Natural killer cell treated with Interleukin-12 subunit alpha and Interleukin-12 subunit beta and Interleukin-15 and Interleukin-18, amount 100 ng/mL, for 72 hours (primary cell): ENCODE measurements at regions not wholly inside any gene's neighbourhood (a gene's known extent, or its start where the extent isn't known, plus 50 kb on each side); places are given as distances from the start of the nearest gene placed in this dataset.
"Not testable (repeated sequence)": the region's sequence is repeated elsewhere in the genome, so short reads cannot be mapped to it uniquely, and the experiment has no call there.

Experiments used
- ATAC-seq, 2 donors: fragments of 150-1000 bp; cut with Tn5 transposase in 1 of 2; sonication (Bioruptor Pico), chemical (Tn5 transposase) in 1 of 2; 2 replicates each; pipeline ENCODE4 v1.10.0; 2021
- DNase-seq: peaks from one replicate; pipeline ENCODE4 v3.0.0; 2022; ENCODE audit warnings: low spot score
- H3K27ac Mint-ChIP-seq, 2 donors: 1 replicate in 1 of 2; 2 replicates in 1 of 2; pipeline ENCODE4 v1.8.0; 2022; ENCODE audit warnings: mixed read lengths in 2 of 2, mild to moderate bottlenecking in 1 of 2, moderate library complexity in 1 of 2
- H3K27me3 Mint-ChIP-seq, 2 donors: 1 replicate in 1 of 2; 2 replicates in 1 of 2; pipeline ENCODE4 v1.8.0; 2022; ENCODE audit warnings: mixed read lengths in 2 of 2
- H3K36me3 Mint-ChIP-seq: one replicate; pipeline ENCODE4 v1.8.0; 2022; ENCODE audit warnings: mixed read lengths
- H3K4me1 Mint-ChIP-seq, 2 donors: 1 replicate in 1 of 2; 2 replicates in 1 of 2; pipeline ENCODE4 v1.8.0; 2022; ENCODE audit warnings: low read depth in 2 of 2, mixed read lengths in 2 of 2, mild to moderate bottlenecking in 1 of 2
- H3K4me3 Mint-ChIP-seq: one replicate; pipeline ENCODE4 v1.8.0; 2022; ENCODE audit warnings: mixed read lengths
- H3K9me3 Mint-ChIP-seq: 2 replicates; pipeline ENCODE4 v1.8.0; 2022; ENCODE audit warnings: mixed read lengths

DNA sequence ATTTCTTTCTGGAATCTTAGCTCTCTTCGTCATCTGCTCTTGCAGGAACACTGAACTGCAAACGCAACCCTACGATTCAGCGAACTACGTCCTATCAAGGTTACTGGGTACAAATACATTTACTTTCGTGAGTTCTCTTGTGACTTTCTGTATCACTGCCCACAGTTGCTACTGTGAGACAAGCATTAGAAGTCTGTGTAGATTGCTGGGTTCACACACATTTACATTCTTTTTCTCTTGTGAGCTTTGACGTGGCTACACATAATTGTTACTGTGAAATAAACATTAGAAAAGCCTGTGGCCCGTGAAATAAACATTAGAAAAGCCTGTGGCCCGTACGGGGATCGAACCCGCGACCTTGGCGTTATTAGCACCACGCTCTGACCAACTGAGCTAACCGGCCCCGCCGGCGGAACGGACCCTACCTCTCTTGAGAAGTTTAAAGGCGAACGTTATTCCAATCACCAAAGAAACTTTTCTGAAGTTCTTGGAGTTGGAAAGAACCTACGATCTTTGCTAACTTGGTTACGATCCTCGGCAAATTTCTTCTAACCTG, 61.2 kb upstream of the ZNF322 start:
- H3K36me3 Mint-ChIP-seq, H3K9me3 Mint-ChIP-seq, H3K27me3 Mint-ChIP-seq, DNase-seq, H3K4me1 Mint-ChIP-seq, H3K4me3 Mint-ChIP-seq, H3K27ac Mint-ChIP-seq, ATAC-seq: not testable (repeated sequence)

DNA sequence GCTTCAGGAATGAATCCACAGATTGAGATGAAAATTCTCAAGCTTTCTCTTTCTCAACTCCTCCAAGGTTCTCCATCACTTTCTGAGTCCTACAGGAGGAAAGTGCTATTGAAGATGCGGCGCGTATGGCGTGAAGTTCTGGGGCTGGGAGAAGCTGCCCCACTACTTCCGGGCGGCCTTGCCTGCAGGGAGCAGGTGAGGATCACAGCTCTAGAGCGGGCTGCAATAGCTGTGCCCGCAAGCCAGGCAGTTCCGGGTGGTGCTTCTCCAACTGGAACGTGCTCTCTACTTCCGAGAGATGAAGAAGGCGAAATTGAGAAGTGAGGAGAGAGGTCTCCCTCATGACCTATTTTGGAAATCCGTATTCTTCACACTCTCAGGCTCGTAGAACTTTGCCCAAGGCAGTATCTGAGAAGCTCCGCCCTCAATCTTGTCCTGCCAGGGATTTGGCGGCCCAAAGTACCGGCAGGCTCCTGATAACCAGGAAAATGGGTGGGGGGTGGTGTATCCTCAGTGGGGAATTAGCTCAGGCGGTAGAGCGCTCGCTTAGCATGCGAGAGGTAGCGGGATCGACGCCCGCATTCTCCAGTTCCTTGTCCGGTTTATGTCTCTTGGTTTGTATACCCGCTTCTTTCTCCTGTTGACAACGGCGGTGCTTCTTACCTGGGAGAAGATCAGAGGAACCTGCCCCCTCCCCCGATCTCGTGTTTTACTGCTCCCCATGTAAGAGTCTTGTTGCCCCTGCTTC, 70.6 kb upstream of the ZNF322 start:
- not testable (repeated sequence) for H3K27ac Mint-ChIP-seq, ATAC-seq, H3K36me3 Mint-ChIP-seq, H3K4me1 Mint-ChIP-seq, H3K4me3 Mint-ChIP-seq, DNase-seq, H3K27me3 Mint-ChIP-seq, H3K9me3 Mint-ChIP-seq

DNA sequence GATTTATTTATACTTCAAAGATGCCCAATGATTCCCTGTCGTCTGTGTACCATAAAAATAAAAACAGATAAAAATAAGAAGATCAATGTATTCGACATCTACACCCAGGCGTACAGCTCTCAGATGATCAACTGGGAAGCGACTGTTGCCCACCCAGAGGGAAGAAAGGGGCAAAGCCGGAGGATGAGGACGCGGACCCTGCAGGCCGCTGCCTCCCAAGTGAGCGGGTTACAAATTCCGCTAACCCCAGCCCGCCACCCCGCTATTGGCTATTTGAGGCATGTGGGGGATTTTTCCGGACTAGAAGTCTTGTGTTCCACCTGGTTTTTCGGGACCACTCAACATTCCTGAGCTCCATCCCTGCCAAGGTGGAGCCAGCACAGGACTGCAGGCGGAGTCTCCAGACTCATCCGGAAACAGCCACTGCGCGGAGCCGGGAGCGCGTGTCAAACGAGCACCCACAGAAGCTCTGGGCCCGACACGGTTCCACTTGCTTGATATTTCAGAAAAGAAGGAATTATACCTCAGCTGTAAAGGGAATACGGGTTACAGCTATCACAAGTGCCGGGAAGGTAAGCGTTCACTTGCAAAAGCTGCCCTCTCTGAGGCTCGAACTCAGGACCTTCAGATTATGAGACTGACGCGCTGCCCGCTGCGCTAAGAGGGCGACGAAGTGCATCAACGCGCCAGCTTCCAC, 75.4 kb upstream of the ZNF322 start:
- ATAC-seq, H3K36me3 Mint-ChIP-seq, H3K27me3 Mint-ChIP-seq, DNase-seq, H3K4me1 Mint-ChIP-seq, H3K4me3 Mint-ChIP-seq, H3K27ac Mint-ChIP-seq, H3K9me3 Mint-ChIP-seq: not testable (repeated sequence)

DNA sequence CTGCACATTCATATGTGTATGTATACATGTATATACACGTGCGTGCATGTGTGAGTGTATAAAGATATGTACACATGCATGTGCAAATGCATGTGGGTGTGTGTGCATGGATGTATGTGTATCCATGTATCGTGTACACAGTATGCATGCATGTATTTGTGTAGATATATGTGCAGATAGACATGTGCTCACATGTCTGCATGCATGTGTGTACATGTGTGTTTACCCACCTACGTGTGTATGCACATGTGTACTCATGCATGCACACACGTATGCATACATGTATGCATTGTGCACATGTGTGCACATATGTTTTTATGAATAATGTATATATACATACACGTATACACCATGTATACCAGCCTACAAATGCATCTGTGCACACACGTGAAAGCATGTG, 80.3 kb upstream of the ZNF322 start:
- Mint-ChIP-seq H3K36me3 (peaks cover 10% of the 10 kb centered on the region), H3K4me3 (no peak overlapping the region)
- ATAC-seq, result no peak

GRCh38 chr6:26743157-26743821, 83.7 kb upstream of the ZNF322 start:
- Mint-ChIP-seq H3K4me1 (no peaks in the 10 kb centered on the region), H3K27ac (peak overlapping the region in 1 of 2 donors; percentile 33), H3K9me3 (peaks cover 9% of the 10 kb centered on the region), H3K4me3 (no peak overlapping the region), H3K27me3 (peaks cover 37 to 61% of the 10 kb centered on the region in 2 donors), H3K36me3 (peaks cover 15% of the 10 kb centered on the region)
- DNase-seq (no peak), ATAC-seq (no peak)

More for the DNA sequence above, 80.3 kb upstream of the ZNF322 start:
- Mint-ChIP-seq H3K27me3 (peaks cover 21 to 40% of the 10 kb centered on the region in 2 donors), H3K9me3 (peaks cover 7% of the 10 kb centered on the region), H3K27ac (no peak overlapping the region), H3K4me1 (no peaks in the 10 kb centered on the region)
- no peak for DNase-seq

- Mint-ChIP-seq H3K27ac (no peak overlapping the region), H3K36me3 (peaks cover 22% of the 10 kb centered on the region), H3K9me3 (peaks cover 9% of the 10 kb centered on the region), H3K4me3 (no peak overlapping the region), H3K27me3 (peaks cover 43 to 69% of the 10 kb centered on the region in 2 donors), H3K4me1 (no peaks in the 10 kb centered on the region)
- no peak for DNase-seq
- ATAC-seq, result no peak
These were observed 84.6 kb upstream of the ZNF322 start for GRCh38 chr6:26743941-26744699.

- Mint-ChIP-seq H3K27me3 (peaks cover 44 to 73% of the 10 kb centered on the region in 2 donors), H3K36me3 (peaks cover 22% of the 10 kb centered on the region)
- not testable (repeated sequence) for H3K4me3 Mint-ChIP-seq, DNase-seq, ATAC-seq, H3K9me3 Mint-ChIP-seq, H3K4me1 Mint-ChIP-seq, H3K27ac Mint-ChIP-seq
These were observed 85.3 kb upstream of the ZNF322 start for GRCh38 chr6:26744837-26745282.

DNA sequence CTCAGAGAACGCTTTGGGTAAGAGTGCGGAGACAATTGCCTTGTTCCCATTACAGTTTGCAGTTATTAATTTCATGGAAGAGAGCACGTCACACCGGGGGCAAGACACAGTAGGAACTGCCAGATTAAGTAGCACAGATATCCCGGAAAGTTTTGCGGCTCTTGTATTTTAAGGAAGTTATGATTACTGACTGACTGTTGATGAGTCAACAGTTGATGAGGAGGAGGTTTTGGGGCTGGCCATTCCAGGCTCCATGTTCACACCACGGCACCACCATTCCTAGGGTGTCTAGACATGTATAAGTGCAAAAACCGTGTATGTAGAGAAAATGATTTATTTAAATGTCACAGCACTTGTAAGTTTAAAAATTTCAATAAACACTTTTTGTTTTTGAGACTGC, 86.4 kb upstream of the ZNF322 start:
- not testable (repeated sequence) for H3K4me1 Mint-ChIP-seq, H3K4me3 Mint-ChIP-seq, DNase-seq, H3K27ac Mint-ChIP-seq, H3K9me3 Mint-ChIP-seq, ATAC-seq
- peaks cover 22% of the 10 kb centered on the region for H3K36me3 Mint-ChIP-seq
- peaks cover 47 to 74% of the 10 kb centered on the region in 2 donors for H3K27me3 Mint-ChIP-seq

DNA sequence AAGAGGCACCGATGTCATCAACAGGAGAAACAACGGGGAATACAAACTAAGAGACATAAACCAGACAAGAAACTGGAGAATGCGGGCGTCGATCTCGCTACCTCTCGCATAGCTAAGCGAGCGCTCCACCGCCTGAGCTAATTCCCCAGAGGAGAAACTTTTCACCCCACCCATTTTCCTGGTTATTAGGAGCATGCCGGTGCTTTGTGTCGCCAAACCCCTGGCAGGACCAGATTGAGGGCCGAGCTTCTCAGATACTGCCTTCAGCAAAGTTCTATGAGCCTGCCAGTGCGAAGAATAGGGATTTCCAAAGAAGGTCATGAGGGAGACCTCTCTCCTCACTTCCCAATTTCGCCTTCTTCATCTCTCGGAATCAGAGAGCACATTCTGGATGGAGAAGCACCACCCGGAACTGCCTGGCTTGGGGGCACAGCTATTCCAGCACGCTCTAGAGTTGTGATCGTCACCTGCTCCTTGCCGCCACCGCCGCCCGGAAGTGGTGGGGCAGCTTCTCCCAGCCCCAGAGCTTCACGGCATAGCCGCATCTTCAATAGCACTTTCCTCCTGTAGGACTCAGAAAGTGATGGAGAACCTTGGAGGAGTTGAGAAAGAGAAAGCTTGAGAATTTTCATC, 89.7 kb upstream of the ZNF322 start:
- not testable (repeated sequence) for H3K4me1 Mint-ChIP-seq, H3K27ac Mint-ChIP-seq, H3K4me3 Mint-ChIP-seq, ATAC-seq, DNase-seq, H3K9me3 Mint-ChIP-seq
- H3K27me3 Mint-ChIP-seq, result peaks cover 33 to 50% of the 10 kb centered on the region in 2 donors
- H3K36me3 Mint-ChIP-seq, result peaks cover 12% of the 10 kb centered on the region

GRCh38 chr6:26749759-26750126, 90.2 kb upstream of the ZNF322 start:
- Mint-ChIP-seq H3K36me3 (peaks cover 12% of the 10 kb centered on the region), H3K27me3 (peaks cover 29 to 49% of the 10 kb centered on the region in 2 donors)
- not testable (repeated sequence) for H3K4me1 Mint-ChIP-seq, DNase-seq, H3K27ac Mint-ChIP-seq, H3K4me3 Mint-ChIP-seq, H3K9me3 Mint-ChIP-seq, ATAC-seq

GRCh38 chr6:26754212-26754611, 94.7 kb upstream of the ZNF322 start:
- no peak for DNase-seq
- H3K4me1 Mint-ChIP-seq, result no peaks in the 10 kb centered on the region
- peaks cover 16 to 49% of the 10 kb centered on the region in 2 donors for H3K27me3 Mint-ChIP-seq
- no peak for ATAC-seq
- no peak overlapping the region for H3K27ac Mint-ChIP-seq
- peaks cover 3% of the 10 kb centered on the region for H3K9me3 Mint-ChIP-seq
- no peak overlapping the region for H3K4me3 Mint-ChIP-seq
- H3K36me3 Mint-ChIP-seq, result peaks cover 14% of the 10 kb centered on the region

DNA sequence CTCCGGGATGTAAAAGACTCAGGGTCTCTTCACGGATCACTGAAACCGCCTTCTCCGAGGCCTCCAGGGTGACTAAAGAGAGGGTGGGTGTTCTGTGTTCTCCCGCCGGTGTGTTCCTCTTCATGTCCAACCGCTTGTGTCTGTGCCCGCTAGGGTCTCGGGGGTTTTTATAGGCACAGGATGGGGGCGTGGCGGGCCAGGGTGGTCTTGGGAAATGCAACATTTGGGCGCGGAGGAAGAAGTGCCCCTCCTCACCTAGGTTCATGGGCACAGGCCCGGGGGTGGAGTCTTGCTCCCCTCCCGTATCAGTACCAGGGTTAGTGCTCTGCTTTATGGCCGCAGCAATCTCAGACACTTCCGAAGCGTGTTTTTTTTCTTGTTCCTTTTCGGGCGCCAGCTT, 95.3 kb upstream of the ZNF322 start:
- DNase-seq, H3K27ac Mint-ChIP-seq: not testable (repeated sequence)

More for the DNA sequence above, 95.3 kb upstream of the ZNF322 start:
- H3K4me1 Mint-ChIP-seq, ATAC-seq, H3K9me3 Mint-ChIP-seq, H3K4me3 Mint-ChIP-seq: not testable (repeated sequence)
- Mint-ChIP-seq H3K27me3 (peaks cover 15 to 53% of the 10 kb centered on the region in 2 donors), H3K36me3 (peaks cover 14% of the 10 kb centered on the region)
